ENCODE measurements at regions not wholly inside any gene's neighbourhood (a gene's known extent, or its start where the extent isn't known, plus 50 kb on each side); places are given as distances from the start of the nearest gene placed in this dataset.

DNA sequence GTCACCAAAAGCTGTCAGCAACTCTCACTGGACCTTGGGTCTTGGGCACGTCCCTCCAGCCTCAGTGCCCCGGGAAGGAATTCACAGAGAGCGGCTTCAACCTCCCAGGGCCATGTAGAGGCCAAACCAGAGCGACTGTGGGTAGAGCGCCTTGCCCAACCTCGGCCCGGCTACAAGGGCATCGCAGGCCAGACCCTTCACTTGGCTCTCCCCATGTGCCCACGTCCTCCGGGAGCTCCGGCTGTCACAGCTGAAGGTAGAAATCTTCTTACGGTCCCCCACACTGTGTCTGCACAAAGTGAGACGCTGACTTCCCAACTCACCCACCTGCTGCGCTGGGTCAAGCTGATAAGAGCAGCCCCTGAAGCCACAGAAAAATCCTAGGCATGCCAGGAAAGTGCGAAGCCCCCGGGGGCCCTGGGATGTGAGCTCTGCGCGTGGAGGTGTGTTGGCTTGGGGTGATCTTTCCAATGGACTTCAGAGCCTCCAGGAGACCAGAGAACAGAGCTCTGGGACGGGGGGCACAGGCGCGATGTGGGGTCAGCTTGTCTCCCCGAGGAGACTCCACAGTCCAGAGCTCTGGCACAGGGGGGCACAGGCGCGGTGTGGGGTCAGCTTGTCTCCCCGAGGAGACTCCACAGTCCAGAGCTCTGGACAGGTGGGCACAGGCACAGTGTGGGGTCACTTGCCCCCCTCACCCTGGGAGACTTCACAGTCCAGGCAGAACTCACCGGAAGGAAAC, 105.5 kb downstream of the RTP5 start:
- no peak for DNase-seq

DNA sequence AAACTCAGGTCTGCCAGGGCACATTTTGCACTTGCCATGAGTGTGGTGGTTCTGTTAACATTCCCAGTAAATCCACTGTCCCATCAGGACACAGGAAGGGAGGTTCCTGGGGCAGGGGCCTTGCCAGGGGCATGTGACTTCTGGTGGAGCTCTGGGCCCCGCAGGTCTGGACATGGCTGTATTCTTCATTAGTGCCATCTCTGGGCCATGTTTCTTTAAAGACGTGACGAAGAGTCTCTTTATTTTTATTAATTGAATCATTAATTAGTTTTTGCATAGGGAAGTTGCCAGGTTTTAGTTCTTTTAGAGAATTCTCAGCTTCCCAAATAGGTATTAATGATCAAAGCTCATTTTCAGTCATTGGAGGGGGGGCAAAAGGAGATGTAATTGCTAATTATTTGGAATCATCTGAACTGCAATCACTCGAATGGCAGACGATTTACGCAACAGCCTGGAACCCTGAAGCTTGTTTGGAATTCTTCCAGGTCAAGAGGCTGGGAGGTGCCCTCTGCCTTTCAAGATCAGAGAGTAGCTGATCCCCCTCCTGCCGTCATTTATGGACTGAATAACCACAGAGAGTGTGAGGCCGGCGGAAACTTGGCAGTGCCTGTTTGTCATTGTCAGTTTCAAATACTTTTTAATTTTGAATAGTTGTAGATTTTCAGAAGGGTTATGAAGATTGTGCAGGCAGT, 106.2 kb downstream of the RTP5 start:
- TF ChIP-seq, protein P1, sequence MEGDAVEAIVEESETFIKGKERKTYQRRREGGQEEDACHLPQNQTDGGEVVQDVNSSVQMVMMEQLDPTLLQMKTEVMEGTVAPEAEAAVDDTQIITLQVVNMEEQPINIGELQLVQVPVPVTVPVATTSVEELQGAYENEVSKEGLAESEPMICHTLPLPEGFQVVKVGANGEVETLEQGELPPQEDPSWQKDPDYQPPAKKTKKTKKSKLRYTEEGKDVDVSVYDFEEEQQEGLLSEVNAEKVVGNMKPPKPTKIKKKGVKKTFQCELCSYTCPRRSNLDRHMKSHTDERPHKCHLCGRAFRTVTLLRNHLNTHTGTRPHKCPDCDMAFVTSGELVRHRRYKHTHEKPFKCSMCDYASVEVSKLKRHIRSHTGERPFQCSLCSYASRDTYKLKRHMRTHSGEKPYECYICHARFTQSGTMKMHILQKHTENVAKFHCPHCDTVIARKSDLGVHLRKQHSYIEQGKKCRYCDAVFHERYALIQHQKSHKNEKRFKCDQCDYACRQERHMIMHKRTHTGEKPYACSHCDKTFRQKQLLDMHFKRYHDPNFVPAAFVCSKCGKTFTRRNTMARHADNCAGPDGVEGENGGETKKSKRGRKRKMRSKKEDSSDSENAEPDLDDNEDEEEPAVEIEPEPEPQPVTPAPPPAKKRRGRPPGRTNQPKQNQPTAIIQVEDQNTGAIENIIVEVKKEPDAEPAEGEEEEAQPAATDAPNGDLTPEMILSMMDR (IDR thresholded peaks at IDR 0.05; ENCODE audit: low read depth, low read length), result no peak
- Histone ChIP-seq H3K36me3 (peaks cover 3% of the 10 kb centered on the region), H3K27ac (no peak overlapping the region), H3K9me3 (ENCODE audit: severe bottlenecking) (no peaks in the 10 kb centered on the region), H3K4me3 (ENCODE audit: low read depth, low read length) (no peak overlapping the region), H3K27me3 (ENCODE audit: insufficient read depth, low read depth, severe bottlenecking) (no peaks in the 10 kb centered on the region)
- DNase-seq, result no peak

More for the DNA sequence above, 105.5 kb downstream of the RTP5 start:
- H3K27ac ChIP-seq, result no peak overlapping the region
- H3K9me3 ChIP-seq (ENCODE audit: severe bottlenecking), result no peaks in the 10 kb centered on the region
- no peak overlapping the region for H3K4me3 ChIP-seq (ENCODE audit: low read depth, low read length)
- H3K36me3 ChIP-seq, result peaks cover 3% of the 10 kb centered on the region
- no peaks in the 10 kb centered on the region for H3K27me3 ChIP-seq (ENCODE audit: insufficient read depth, low read depth, severe bottlenecking)
- TF ChIP-seq, protein P1 (IDR thresholded peaks at IDR 0.05; ENCODE audit: low read depth, low read length), result no peak

DNA sequence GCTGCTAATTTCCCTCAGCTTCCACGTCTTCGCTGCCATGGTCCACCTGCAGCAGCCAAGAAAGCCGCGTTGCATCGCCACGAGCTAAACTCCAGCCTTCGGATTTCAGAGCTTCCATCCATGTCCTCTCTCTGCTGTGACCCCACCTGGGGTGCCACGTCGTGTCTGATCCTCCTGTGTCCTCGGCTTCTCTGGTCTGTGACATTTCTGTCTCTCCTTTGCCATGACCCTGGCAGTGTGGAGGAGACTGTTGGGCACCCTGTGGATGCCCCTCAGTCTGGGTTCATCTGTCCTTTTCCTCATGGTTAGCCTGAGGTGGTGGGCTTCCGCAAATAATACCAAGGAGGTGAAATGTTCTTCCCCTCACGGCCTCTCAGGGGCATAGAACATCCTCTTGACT, 106.8 kb downstream of the RTP5 start:
- H3K36me3 ChIP-seq, result peaks cover 3% of the 10 kb centered on the region
- no peak for DNase-seq
- no peak overlapping the region for H3K27ac ChIP-seq
- no peaks in the 10 kb centered on the region for H3K9me3 ChIP-seq (ENCODE audit: severe bottlenecking)
- H3K4me3 ChIP-seq (ENCODE audit: low read depth, low read length), result no peak overlapping the region
- TF ChIP-seq, protein P1 (IDR thresholded peaks at IDR 0.05; ENCODE audit: low read depth, low read length), result no peak
- H3K27me3 ChIP-seq (ENCODE audit: insufficient read depth, low read depth, severe bottlenecking), result no peaks in the 10 kb centered on the region

DNA sequence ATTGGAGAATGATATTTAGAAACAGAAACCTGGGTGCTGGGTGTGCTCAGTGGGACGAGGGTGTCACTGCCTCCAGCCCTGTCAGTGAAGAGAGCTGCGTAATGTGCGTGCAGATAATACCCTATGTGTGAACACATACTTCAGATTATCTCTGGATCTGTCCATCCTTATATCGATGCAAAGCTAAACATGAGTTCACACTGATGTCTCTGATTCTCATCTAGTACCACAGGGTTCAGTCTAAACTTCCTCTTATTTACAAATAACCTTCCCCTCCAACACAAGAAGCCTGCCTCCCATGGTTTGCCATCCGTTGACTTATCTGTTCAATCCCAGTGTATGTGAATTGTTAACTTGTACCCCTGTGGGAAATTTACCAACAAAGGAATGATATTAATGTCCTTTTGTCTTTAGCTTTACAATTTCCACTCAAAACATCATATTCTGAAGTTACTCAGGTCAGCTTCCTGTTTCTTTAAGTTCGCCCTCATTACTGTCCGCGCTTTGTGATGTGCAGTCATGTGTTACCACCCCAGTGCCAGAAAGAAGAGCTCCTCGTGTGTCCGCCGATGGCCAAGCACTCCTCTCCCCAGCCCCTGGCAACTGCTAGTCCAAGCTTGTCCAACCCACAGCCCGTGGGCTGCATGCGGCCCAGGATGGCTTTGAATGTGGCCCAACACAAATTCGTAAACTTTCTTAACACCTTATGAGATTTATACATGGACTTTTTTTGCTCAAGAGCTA, 108.2 kb downstream of the RTP5 start:
- H3K4me3 ChIP-seq (ENCODE audit: low read depth, low read length), result no peak overlapping the region
- H3K9me3 ChIP-seq (ENCODE audit: severe bottlenecking), result no peaks in the 10 kb centered on the region
- no peaks in the 10 kb centered on the region for H3K27me3 ChIP-seq (ENCODE audit: insufficient read depth, low read depth, severe bottlenecking)
- TF ChIP-seq, protein P1 (IDR thresholded peaks at IDR 0.05; ENCODE audit: low read depth, low read length), result no peak
- H3K36me3 ChIP-seq, result no peaks in the 10 kb centered on the region; the same call in none of the 2 replicates
- H3K27ac ChIP-seq, result no peak overlapping the region
- no peak for DNase-seq

DNA sequence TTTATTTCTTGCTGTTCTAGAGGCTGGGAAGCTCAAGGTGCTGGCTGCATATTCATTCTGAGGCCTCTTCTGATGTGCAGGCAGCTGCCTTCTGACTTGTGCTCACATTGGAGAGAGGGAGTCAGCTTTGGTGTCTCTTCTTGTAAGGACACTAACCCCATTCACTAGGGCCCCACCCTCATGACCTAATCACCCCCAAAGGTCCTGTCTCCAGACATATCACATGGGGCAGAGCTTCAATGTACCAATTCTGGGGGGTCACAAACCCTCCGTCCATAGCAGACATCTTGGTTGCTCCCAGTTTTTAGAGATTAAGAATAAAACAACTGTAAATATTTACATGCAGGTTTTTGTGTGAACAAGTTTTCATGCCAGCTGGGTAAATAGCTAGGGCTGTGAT, 109.1 kb downstream of the RTP5 start:
- H3K9me3 ChIP-seq (ENCODE audit: severe bottlenecking), result no peaks in the 10 kb centered on the region
- TF ChIP-seq, protein P1 (IDR thresholded peaks at IDR 0.05; ENCODE audit: low read depth, low read length), result no peak
- no peak overlapping the region for H3K4me3 ChIP-seq (ENCODE audit: low read depth, low read length)
- no peaks in the 10 kb centered on the region for H3K27me3 ChIP-seq (ENCODE audit: insufficient read depth, low read depth, severe bottlenecking)
- no peaks in the 10 kb centered on the region for H3K36me3 ChIP-seq
- no peak overlapping the region for H3K27ac ChIP-seq
- no peak for DNase-seq

Data from WERI-Rb-1 (cell line).